ENCODE measurements at regions not wholly inside any gene's neighbourhood (a gene's known extent, or its start where the extent isn't known, plus 50 kb on each side); places are given as distances from the start of the nearest gene placed in this dataset.

DNA sequence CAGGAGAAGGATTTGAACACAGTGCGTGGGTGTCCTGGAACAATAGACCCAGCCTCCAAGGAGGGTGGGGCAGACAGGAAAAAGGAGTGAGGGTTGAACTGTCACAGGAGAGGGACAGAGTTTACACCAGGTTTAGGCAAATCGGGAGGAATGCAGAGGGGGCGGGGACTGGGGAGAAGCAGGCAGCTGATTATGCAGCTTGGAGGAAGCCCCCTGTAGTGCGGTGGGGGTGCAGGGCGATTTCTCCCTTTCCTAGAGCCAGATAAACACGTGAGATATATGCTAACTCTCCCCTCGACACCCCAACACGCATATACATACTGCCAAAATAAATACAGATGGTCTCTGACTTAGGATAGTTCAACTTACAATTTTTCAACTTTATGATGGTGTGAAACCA lies 108.6 kb upstream of the PRR20G start:
- H3K4me2 ChIP-seq = no peak overlapping the region
- H4K20me1 ChIP-seq (ENCODE audit: insufficient read depth) = no peaks in the 10 kb centered on the region
- no peaks in the 10 kb centered on the region for H3K27me3 ChIP-seq (ENCODE audit: insufficient read depth, low read depth)
- TF ChIP-seq, protein P1, sequence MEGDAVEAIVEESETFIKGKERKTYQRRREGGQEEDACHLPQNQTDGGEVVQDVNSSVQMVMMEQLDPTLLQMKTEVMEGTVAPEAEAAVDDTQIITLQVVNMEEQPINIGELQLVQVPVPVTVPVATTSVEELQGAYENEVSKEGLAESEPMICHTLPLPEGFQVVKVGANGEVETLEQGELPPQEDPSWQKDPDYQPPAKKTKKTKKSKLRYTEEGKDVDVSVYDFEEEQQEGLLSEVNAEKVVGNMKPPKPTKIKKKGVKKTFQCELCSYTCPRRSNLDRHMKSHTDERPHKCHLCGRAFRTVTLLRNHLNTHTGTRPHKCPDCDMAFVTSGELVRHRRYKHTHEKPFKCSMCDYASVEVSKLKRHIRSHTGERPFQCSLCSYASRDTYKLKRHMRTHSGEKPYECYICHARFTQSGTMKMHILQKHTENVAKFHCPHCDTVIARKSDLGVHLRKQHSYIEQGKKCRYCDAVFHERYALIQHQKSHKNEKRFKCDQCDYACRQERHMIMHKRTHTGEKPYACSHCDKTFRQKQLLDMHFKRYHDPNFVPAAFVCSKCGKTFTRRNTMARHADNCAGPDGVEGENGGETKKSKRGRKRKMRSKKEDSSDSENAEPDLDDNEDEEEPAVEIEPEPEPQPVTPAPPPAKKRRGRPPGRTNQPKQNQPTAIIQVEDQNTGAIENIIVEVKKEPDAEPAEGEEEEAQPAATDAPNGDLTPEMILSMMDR (conservative IDR thresholded peaks at IDR 0.05; ENCODE audit: low read depth, low read length) = no peak
- no peak overlapping the region for H2AFZ ChIP-seq (ENCODE audit: low read depth)
- H3K79me2 ChIP-seq (ENCODE audit: insufficient read depth, low read depth) = no peaks in the 10 kb centered on the region
- no peak overlapping the region for H3K4me3 ChIP-seq (IDR thresholded peaks at IDR 0.05; ENCODE audit: insufficient read depth, low read depth, low read length)
- H3K4me1 ChIP-seq (ENCODE audit: low read depth, poor library complexity, severe bottlenecking) = no peaks in the 10 kb centered on the region
- H3K36me3 ChIP-seq (ENCODE audit: insufficient read depth) = no peaks in the 10 kb centered on the region
- H3K27ac ChIP-seq = no peak overlapping the region
- H3K9ac ChIP-seq = no peak overlapping the region

DNA sequence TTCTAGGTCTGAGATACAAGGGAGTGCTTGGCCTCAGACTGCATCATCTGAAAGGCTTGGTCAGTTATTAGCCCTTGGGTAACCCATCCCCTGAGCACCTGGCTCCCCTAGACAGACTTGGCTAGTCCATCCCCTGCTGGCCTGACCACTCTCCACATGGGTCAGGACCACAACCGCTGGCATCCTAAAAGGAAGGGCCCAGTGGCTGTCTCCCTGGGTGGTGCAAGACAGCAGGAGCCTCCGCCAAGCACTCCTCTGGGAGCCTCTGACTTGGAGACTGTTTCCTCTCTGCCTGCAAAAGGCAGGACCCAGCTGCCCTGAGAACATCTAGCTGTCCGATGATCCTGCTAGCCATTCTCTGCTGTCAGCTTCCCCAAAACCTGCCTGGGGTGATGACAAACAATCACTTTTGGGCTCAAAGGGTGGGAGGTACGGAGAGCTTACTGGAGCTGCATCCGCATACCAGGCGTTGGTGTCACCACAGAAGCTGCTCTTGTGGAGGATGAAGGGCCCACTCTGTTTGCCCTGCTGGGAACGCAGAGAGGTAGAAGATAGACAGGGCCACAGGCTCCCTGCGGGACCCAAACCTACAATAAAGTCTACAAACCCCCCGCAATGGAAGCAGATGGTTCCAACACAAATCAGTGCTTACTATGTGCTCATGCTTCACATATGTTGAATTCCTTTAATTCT lies 108.0 kb upstream of the PRR20G start:
- no peaks in the 10 kb centered on the region for H4K20me1 ChIP-seq (ENCODE audit: insufficient read depth)
- no peaks in the 10 kb centered on the region for H3K79me2 ChIP-seq (ENCODE audit: insufficient read depth, low read depth)
- no peak overlapping the region for H3K9ac ChIP-seq
- H3K27ac ChIP-seq = no peak overlapping the region
- H3K4me3 ChIP-seq (IDR thresholded peaks at IDR 0.05; ENCODE audit: insufficient read depth, low read depth, low read length) = no peak overlapping the region
- TF ChIP-seq, protein P1 (conservative IDR thresholded peaks at IDR 0.05; ENCODE audit: low read depth, low read length) = no peak
- H2AFZ ChIP-seq (ENCODE audit: low read depth) = no peak overlapping the region
- no peak overlapping the region for H3K4me2 ChIP-seq
- no peaks in the 10 kb centered on the region for H3K4me1 ChIP-seq (ENCODE audit: low read depth, poor library complexity, severe bottlenecking)
- H3K27me3 ChIP-seq (ENCODE audit: insufficient read depth, low read depth) = no peaks in the 10 kb centered on the region; the same call in 1 of the 2 replicates
- no peaks in the 10 kb centered on the region for H3K36me3 ChIP-seq (ENCODE audit: insufficient read depth)

DNA sequence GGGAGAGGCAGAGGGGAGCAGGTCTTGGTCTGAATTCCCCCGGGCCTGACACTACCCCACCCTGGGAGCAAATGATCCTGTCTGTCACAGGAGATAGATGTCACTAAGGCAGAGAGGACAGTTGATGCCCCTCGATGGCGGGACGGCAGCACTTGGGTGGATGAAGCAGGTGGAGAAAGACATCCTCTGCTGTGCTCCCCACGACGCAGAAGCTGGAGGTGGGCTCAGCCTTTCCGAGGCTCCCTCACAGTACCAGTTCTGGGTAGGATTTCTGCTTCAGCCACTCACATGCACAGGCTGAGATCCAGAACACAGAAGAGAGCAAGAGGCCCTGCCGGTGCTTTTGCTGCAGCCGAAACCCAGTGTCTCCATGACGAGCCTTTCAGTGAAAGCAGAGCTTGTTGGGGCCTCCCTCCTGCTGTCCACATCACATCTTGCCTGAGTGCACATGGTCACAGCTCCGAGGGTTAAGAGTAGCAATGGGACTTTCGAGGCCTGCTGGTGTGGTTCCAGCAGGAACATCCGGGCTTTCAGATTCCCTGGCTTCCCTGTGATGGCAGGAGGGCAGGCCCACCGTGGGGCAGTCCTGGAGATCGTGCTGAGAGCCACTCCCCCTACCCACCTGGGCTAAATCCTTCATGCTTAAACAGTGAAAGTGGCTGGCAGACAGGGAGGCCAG lies 107.3 kb upstream of the PRR20G start:
- Histone ChIP-seq H3K4me3 (IDR thresholded peaks at IDR 0.05; ENCODE audit: insufficient read depth, low read depth, low read length) (no peak overlapping the region), H3K27me3 (ENCODE audit: insufficient read depth, low read depth) (no peaks in the 10 kb centered on the region; the same call in 1 of the 2 replicates), H3K36me3 (ENCODE audit: insufficient read depth) (no peaks in the 10 kb centered on the region), H4K20me1 (ENCODE audit: insufficient read depth) (no peaks in the 10 kb centered on the region), H3K4me1 (ENCODE audit: low read depth, poor library complexity, severe bottlenecking) (no peaks in the 10 kb centered on the region), H3K4me2 (no peak overlapping the region), H3K79me2 (ENCODE audit: insufficient read depth, low read depth) (no peaks in the 10 kb centered on the region), H3K9ac (no peak overlapping the region), H2AFZ (ENCODE audit: low read depth) (no peak overlapping the region), H3K27ac (no peak overlapping the region)
- TF ChIP-seq, protein P1 (conservative IDR thresholded peaks at IDR 0.05; ENCODE audit: low read depth, low read length) = no peak

DNA sequence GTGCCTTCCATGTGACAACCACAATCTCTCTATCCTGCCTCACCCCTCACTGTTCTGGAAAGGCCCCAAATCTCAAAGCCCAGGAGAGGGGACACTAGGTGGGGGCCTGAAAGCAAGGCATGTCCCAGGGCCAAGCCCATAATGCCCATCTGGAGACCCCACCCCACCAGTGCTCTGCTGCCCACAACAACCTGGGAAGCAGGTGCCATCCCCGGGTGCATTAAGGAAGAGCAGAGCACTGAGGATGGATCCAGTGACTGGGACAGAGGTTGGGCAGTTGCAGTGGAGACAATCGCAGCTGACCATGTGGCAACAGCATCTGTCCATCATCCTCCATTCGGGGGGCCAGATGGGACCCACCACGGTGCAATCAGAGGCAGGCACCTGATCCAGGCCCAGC lies 106.2 kb upstream of the PRR20G start:
- Histone ChIP-seq H3K27me3 (ENCODE audit: insufficient read depth, low read depth) (no peaks in the 10 kb centered on the region; the same call in 1 of the 2 replicates), H3K4me2 (no peak overlapping the region), H3K9ac (no peak overlapping the region), H4K20me1 (ENCODE audit: insufficient read depth) (no peaks in the 10 kb centered on the region), H3K79me2 (ENCODE audit: insufficient read depth, low read depth) (no peaks in the 10 kb centered on the region), H3K27ac (no peak overlapping the region), H3K4me1 (ENCODE audit: low read depth, poor library complexity, severe bottlenecking) (no peaks in the 10 kb centered on the region), H2AFZ (ENCODE audit: low read depth) (no peak overlapping the region), H3K36me3 (ENCODE audit: insufficient read depth) (no peaks in the 10 kb centered on the region), H3K4me3 (IDR thresholded peaks at IDR 0.05; ENCODE audit: insufficient read depth, low read depth, low read length) (no peak overlapping the region)
- TF ChIP-seq, protein P1 (conservative IDR thresholded peaks at IDR 0.05; ENCODE audit: low read depth, low read length) = no peak
